Kidney capillary endothelial cell (primary cell): ENCODE measurements at regions not wholly inside any gene's neighbourhood (a gene's known extent, or its start where the extent isn't known, plus 50 kb on each side); places are given as distances from the start of the nearest gene placed in this dataset.
A peak's percentile ranks its signal among the peaks of the same experiment; 100 is the strongest.
"Not testable (repeated sequence)": the region's sequence is repeated elsewhere in the genome, so short reads cannot be mapped to it uniquely, and the experiment has no call there.

ENCODE experiments used
- DNase-seq: peaks from one replicate; pipeline ENCODE4 v3.0.0-alpha.2; 2018; ENCODE audit warnings: low spot score

DNA sequence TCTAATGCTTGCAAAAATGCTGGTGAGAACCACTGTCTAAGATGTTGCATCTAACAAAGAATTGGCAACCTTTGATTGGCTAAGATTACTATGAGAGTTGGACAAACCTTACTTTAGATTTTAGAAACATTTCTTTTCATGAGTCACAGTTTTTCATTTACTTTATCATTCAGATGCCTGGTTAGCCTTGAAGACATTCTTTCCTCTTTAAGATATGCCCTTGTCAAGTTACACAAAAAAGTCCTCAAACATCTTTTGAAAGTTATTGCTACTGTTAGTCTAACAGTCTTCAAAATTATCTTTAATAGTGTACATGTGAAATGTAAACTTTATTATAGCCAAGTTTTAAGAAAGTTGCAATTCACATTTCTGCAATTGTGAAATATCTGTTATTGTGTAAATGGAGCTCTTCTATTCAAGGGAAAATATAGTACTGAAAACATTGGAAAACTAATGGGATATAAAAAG lies 276.3 kb downstream of the RND3 start:
- DNase-seq = no peak

DNA sequence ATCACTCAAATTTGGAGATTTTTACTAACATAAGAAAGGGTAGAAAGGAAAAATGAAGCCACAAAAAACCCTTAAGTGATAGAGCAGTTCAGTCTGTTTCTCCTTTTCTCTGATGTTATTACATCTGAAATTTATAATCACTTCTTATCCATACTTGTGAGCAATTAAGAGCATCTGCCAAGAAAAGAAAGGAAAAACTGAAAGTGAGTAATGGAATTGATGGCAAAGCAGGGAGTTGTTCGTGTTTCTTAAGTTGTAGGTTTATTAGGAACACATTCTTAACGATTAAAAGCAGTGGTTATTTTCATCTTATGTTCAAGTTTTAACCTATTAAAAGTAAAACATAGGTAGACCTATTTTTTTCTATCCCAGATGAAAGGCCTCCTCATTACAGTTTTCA lies 277.7 kb downstream of the RND3 start:
- no peak for DNase-seq

DNA sequence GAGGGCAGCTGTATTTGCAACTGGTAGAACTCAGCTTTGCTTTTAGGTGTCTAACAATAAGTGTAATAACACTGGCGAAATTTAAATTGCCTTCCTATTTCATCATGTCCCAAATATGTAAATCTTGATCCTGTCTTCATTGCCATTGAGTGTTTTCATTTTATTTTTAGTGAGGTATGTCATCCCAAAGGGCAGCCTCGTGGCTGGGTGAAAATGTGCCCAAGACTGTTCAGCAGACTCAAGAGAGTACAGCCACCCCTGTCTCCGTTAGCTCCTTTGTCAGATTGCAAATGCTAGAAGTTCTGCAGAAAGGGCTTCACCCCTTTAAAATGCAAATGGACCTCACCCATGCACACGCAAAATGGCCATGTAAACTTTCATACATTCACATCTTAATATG lies 278.8 kb downstream of the RND3 start:
- no peak for DNase-seq

DNA sequence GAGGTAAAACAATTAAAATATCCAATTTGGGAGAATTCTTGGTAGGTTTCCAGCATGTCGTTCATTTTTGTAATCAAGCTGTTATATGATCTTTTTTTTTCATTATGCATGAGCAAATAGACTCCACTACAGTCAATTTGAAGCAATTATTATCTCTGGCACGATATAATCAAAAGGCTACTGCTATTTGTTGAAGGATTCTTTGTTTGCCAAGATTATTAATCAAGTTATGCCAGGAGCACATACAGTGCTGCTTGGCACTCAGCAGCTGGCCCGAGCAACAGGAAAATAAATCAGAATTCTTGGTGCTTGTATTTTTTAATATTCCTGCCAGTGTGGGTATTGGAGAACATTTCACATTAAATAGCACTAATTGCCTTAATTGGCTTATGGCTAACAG lies 279.5 kb downstream of the RND3 start:
- DNase-seq = no peak

DNA sequence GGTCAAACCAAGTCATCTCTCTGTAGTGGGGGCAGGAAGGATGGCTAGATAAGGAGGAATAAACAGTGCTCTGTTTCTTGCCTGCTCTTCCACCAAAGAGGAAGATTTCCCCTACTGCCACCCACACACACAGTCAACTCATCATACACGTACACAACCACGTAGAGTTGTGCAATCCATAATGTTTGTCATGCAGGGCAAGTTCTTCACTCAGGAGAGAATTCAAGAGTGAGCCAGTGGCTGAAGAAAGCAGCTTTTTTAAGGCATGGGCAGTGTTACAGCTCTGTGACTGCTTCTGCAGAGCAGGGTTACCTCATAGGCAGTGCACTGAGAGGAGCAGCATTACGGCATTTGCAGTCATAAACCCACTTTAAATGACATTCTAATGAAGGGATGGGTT lies 283.0 kb downstream of the RND3 start:
- DNase-seq = no peak

DNA sequence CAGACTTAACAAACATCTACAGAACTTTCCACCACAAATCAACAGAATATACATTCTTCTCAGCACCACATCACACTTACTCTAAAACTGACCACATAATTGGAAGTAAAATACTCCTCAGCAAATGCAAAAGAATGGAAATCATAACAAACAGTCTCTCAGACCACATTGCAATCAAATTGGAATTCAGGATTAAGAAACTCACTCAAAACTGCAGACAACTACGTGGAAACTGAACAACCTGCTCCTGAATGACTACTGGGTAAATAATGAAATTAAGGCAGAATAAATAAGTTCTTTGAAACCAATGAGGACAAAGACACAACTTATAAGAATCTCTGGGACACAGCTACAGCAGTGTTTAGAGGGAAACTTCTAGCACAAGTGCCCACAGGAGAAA lies 292.7 kb downstream of the RND3 start:
- not testable (repeated sequence) for DNase-seq

DNA sequence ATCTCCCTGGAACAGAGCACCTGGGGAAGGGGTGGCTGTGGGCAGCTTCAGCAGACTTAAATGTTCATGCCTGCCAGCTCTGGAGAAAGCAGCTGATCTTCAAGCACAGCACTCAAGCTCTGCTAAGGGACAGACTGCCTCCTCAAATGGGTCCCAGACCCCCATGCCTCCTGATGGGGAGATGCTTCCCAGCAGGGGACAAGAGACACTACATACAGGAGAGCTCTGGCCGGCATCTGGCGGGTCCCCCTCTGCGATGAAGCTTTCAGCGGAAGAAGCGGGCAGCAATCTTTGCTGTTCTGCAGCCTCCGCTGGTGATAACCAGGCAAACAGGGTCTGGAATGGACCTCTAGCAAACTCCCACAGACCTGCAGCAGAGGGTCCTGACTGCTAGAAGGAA lies 294.8 kb downstream of the RND3 start:
- DNase-seq = no peak

DNA sequence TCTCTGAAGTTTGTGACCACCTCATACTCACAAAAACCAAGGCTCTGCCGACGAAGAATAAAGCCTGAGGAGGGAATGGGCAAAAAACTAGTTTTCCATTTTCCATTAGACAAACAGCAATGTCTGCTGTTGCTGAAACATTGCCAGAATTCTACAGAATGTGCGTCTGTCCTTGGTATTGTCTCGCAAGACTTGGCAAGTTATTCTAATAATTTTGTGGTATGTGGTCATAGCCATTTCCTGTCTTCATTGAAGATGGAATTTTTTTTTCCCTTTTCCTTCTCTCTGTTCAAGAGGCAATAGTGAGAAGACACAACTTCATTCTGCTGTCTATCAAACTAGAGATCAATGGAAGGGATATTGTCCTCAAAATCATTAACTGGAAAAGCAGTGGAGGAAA lies 296.1 kb downstream of the RND3 start:
- no peak for DNase-seq

DNA sequence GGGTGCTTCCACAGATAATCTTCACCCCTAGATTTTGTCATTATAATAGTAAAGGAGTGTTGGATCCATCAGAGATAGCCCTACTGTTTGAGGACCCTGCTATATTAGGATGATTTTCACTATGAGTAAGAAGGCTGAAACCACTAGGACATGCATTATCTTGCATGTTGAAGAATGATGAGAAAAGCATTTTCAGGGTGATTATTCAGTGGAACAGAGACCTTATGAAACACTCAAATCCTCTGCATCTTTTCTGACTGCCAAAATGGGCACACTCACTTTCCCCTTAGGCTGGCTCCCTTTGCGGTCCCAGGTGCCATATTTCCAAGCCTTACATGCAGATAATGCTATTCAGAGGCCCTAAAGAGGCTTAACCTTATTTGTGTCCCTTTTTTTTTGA lies 296.9 kb downstream of the RND3 start:
- no peak for DNase-seq

DNA sequence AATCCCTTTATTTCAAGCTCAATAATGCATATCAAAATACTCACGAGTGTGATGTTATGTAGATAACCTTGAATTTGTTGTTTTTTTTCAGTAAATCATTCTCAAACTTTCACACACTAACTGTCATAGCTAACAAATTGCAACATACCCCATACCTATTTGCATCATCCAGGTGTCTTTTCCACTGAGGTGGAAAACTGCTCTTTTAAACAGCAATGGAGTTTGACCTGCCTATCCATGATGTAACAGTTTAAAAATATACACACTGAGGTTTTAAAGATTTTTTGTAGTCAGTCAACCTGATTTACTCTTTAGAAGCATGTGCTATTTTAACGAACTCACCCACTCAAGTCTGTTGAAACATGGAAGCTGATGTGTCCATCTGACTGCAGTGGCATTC lies 298.7 kb downstream of the RND3 start:
- DNase-seq = no peak

DNA sequence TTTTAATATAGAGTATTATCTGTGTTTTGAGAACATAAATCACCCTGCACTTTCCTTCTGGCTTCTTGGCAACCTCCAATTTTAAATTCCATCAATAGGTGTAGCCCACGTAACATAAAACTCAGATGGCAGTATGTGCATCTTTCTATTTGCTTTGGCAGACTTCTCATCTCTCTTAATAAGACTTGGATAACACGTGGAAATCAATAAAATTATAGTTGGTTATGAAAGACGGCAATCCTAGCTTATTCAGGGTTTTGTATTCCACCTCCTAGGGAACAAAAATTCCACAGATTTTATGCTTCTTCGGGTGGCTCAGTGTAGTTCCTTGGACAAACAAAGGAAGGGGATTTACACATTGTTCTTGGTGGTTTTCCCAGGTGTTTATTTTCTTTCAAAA lies 299.3 kb downstream of the RND3 start:
- DNase-seq = no peak

DNA sequence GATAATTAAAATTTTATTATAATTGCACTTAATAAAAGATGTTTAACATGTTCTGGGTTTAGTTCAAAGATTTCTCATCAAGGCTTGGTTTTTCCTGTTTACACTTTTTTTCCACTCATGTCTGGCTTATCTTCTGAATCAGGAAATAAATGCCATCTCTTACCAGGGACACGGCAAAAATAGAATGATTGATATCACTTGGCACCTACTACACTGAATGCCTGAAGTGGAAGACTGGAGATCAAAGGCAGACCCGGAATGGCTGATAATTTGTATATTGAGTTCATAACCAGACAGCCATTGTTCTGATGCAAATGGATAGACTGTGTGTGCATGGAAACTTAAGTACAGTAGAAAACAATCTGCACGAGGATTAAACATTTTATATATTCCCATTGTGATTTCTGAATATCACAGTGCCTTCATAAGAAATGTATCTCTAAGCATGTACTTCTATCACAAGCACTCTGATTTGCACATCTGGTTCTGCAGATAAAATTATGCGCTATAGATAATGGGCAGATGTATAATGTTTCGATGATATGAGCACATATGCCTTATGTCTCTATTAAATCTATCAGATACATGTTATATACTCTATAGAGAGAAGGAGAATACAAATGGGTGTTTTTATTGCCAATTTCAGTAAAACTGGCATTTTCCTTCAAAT lies 304.8 kb downstream of the RND3 start:
- no peak for DNase-seq

DNA sequence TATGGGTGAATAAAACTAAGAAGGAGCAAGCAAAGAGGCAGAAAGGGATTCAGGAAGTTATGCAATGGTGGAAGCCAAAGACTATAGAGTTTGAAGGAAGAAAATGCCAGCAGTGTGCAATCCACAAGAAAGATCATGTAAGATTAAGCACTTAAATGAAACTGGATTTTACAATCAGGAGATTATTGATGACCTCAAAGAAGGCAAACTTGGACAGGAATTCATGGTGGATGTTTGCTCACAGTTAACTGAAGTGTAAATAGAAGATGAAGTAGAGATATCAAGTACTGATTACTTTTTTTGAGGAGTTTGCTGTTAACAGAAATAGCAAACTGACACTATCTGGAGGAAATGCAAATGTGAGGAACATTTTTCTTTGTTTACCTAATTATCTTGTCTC lies 308.9 kb downstream of the RND3 start:
- DNase-seq = no peak

DNA sequence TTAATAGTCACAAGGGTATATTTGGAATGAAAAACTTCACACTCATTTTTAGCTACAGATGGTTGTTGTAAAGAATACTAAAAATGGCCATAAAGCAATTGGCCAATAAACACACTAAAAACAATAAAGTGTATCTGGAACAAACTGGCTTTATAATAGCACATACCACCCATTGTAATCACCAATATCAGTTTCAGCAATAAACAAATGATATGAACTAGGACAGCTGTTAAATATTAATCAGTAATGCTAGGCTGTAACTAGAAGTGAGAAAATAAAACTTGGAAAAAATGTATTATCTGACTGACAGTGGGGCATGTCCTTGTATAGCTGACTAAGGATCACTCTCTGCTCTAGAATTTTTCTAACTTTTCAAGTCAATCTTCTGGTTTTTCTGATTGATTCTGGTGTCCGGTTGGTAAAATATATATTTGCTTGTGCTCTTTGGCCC lies 312.5 kb downstream of the RND3 start:
- no peak for DNase-seq

DNA sequence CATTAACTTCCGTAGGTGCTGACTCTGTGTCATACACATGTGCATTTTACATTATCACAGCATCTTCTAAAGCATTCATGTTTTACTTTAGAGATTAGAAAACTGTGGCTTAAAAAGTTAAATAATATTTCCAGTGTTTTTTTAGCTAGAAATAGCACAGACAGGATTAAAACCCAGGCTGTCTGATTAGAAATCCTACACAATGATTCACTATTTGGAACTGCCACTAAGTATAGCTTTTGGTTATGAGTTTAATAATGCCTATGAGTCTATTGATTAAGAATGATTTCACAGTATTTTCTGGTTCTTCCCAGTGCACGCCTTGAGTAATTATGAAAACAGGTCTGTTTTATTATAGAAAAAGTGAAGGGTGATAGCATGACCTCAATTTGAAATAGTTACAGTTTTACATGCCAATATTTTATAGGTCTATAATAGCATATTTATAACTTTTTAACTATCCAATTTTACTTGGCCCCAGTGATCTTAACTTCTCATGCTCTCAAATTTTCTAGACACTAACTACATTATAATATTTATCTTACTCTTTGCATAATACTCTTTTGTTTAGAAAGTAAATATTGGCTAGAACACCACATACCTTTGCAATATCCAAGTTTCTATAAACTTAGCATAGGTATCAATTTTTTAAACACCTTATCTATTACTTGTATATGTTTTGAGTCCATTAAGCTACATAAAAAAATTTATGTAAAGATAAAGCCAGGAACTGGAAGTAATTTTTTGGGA lies 313.2 kb downstream of the RND3 start:
- no peak for DNase-seq

DNA sequence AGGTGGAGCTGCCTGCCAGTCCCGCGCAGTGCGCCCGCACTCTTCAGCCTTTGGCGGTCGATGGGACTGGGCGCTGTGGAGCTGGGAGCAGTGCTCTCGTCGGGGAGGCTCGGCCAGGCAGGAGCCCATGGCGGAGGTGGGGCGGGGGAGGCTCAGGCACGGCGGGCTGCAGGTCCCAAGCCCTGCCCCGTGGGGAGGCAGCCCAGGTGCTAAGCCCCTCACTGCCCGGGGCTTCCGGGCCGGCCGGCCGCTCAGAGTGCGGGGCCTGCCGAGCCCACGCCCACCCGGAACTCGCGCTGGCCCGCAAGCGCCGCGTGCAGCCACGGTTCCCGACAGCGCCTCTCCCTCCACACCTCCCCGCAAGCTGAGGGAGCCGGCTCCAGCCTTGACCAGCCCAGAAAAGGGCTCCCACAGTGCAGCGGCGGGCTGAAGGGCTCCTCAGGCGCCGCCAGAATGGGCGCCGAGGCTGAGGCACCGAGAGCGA lies 316.4 kb downstream of the RND3 start:
- no peak for DNase-seq

DNA sequence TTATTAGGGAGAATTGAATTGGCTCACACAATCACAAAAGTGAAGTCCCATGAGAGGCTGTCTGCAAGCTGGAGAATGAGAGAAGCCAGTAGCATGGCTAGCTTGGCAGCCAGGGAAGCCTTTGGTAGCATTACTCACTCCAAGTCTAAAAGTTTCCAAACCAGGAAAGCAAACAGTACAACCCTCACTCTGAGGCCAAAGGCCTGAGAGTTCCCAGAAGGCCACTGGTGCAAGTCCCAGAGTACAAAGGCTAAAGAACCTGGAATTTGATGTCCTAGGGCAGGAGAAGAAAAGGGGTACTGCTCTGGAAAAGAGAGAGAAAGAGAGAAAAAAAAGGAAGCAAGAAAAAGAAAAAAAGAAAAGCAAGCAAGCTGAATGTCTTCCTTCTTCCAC lies 318.2 kb downstream of the RND3 start:
- no peak for DNase-seq

DNA sequence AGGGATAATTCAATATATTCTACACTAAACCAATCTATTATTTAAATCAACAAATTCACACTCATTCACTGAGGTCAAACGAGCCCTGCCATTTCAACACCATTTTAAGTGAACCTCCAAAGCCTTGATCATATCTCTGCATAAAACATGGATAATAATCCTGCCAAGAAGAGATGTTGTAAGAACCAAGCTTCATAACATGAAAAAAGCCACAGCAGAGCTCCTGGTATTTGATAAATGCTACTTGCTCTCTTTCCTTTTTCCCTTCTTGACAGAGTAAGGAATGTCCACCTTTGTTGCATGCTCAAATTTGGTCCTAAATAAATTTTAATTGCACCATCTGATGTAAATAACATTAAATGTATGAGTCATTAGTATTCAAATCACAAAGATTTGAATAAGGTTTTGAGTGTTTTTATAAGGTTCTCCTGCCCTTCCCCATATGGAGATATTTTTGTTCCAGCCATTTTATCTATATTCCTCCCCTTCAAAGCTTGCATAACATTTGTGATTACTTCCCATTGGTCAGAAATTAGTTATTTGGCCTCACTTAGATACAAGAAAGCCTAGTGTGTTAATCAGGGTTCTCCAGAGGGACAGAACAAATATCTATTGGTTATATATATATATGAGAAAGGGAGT lies 318.8 kb downstream of the RND3 start:
- DNase-seq = no peak

DNA sequence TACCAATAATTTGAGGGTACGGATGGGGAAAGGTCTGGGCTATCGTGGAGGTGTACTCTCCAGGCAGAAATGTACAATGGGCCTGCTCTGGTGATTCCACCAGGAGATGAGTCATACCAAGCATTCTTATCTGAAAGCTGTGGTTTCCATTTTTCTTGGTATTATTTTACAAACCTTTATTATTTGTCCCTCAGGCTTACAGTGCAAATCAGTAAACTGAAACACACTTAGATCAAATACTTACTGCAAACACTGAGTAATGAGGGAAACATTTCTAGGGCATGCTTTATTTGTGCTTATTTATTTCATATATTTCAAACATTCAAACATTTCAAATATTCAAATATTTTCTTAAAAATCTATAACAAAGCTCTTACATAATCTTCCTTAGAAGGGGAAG lies 319.8 kb downstream of the RND3 start:
- DNase-seq = peak; percentile 45

DNA sequence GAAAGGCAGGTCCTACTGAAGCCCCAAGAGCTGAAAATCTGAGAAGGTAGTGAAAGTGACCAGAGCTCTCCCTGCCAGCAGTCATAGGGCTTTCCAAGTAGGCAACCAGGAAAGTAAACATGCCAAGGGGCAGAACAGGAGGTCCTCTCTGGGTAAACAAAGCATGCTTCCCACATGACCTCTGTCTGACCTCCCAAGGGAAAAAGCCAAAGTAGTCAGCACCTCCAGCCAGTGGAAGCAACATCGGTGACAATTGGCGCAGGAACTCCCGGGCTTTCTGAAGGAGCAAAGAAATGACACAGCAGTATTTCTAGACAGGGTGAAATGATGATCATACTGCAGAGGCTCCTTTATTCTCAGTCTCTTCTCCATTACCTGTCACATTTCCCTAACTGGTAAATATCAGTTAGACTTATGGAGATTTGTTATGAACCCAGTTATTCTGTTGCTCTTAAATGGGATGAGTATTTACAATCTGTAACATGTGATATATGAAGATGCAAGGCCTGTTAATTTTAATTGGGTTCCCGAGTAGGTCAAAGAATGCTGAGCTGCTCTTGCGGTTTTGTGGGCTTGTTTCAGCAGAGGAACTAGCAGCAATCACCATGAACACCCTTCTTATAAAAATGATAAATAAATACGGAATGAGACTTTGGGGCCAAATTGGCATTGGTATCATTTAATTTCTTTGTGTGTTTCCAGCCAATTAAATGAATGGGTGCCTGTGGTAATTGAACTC lies 321.0 kb downstream of the RND3 start:
- no peak for DNase-seq

DNA sequence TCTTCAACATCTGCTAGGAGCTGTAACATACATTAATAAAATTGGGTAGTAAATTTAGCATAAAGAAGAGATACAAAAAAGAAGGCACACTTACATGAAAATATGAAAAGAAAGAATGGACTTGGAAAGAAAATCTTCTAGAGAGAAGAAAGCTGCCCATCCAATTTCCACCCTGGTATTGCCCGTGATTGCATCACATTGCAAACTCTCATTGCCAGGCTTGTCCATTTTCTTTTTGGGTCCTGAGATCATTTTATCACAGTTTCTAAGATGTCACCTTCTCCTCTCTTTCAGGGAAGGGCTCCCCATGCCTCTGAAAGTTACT lies 321.5 kb downstream of the RND3 start:
- no peak for DNase-seq

DNA sequence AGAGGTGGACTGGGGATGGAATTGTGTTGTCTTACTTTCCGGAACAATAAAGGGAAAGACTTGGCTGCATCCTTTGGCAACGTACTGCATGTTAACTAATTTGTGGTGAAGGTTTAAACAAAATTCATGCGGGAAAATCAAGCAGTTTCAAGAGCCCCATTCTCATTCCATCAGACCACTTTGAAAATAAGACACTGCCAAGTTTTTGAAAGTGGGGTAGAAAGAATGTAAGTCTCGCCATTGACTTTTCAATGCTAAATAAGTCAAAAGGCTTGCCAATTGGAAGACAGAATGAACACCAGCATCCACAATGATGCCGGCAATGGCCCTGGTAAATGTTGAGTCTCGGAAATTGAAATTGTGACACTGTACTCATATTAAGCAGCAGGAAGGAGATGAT lies 322.0 kb downstream of the RND3 start:
- DNase-seq = no peak
